Peyer's patch (tissue), 4 donors: ENCODE measurements at regions not wholly inside any gene's neighbourhood (a gene's known extent, or its start where the extent isn't known, plus 50 kb on each side); places are given as distances from the start of the nearest gene placed in this dataset.
"Not testable (repeated sequence)": the region's sequence is repeated elsewhere in the genome, so short reads cannot be mapped to it uniquely, and the experiment has no call there.

Source experiments
- DNase-seq, 3 donors: peaks; one replicate each; pipeline ENCODE4 v3.0.0-alpha.2; 2017 to 2019
- H3K27ac ChIP-seq, 4 donors: fragments of 200-600 bp; sonication (generic); one replicate each; pipeline ENCODE4 v1.5.1; 2016 to 2019
- H3K27me3 ChIP-seq, 2 donors: fragments of 200-600 bp; sonication (generic); one replicate each; pipeline ENCODE4 v1.5.1; 2019
- H3K36me3 ChIP-seq, 3 donors: fragments of 200-600 bp; sonication (generic); one replicate each; pipeline ENCODE4 v1.5.1; 2016 to 2019
- H3K4me1 ChIP-seq, 4 donors: fragments of 200-600 bp; sonication (generic); one replicate each; pipeline ENCODE4 v1.5.1; 2016 to 2019
- H3K4me3 ChIP-seq, 4 donors: fragments of 200-600 bp; sonication (generic); 1 replicate in 3 of 4; 2 replicates in 1 of 4; pipeline ENCODE4 v1.5.1; 2016 to 2019; ENCODE audit warnings: mild to moderate bottlenecking in 1 of 4
- H3K9me3 ChIP-seq, 4 donors: fragments of 200-600 bp; sonication (generic); one replicate each; pipeline ENCODE4 v1.5.1; 2016 to 2019; ENCODE audit warnings: mild to moderate bottlenecking in 1 of 4
- CTCF ChIP-seq, 6 experiments: fragments of 450-650 bp in 4 of 6; fragments of 200-600 bp in 2 of 6; sonication (generic) in 1 of 6; IDR thresholded peaks; one replicate each; pipeline ENCODE4 v1.5.1; 2017 to 2019; ENCODE audit warnings: antibody characterized with exemption in 6 of 6, mild to moderate bottlenecking in 3 of 6, moderate library complexity in 1 of 6
- POLR2A ChIP-seq, 2 donors: fragments of 450-650 bp; IDR thresholded peaks; one replicate each; pipeline ENCODE4 v1.5.1; 2017; ENCODE audit warnings: antibody characterized with exemption in 2 of 2, mild to moderate bottlenecking in 2 of 2, moderate library complexity in 2 of 2

DNA sequence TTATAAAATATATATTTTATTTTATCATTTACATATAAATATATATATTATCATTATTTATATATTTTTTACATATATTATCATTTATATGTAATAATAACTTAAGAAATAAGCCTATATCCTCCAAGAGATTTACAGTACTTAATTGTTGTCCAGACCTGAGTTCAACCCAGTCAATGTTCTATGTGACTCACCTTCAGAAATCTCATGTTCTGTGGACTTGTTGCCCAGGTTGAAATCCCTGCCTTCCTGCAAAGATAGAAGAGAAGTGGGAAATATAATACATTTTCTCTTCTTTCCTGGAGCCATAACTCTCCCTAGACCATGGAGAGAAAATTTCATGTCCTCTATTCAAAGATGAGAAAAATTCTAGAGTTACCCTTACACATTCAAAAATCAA lies 247.3 kb downstream of the PARM1 start:
- H3K9me3 ChIP-seq = no peaks in the 10 kb centered on the region
- H3K36me3 ChIP-seq = no peaks in the 10 kb centered on the region
- H3K27me3 ChIP-seq = no peaks in the 10 kb centered on the region
- no peak for DNase-seq
- H3K27ac ChIP-seq = peak overlapping the region in 3 of 4 donors; percentile 51 to 82 (median 68)
- peak overlapping the region in 3 of 4 donors; percentile 11 to 48 (median 29) for H3K4me3 ChIP-seq
- H3K4me1 ChIP-seq = no peaks in the 10 kb centered on the region
- no peak for TF ChIP-seq POLR2A (IDR thresholded peaks at IDR 0.05)
- TF ChIP-seq CTCF (IDR thresholded peaks at IDR 0.05) = no peak

DNA sequence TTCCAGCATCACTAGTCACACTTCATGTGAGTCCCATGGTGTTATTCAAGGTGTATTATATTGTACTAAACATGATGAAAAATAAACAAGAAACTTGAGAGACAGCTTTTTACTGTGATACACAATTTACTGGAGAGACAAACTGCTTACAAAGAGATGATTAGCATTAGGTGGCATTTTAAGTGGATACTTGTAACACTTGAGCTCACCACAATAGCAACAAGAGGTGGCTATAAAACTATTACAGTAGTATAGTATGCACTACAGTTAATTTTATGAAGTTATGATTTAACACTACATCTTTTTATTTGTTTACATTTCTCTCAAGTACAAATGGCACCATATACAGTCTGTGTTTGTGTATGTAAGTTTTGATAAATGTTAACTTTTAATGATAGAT lies 246.6 kb downstream of the PARM1 start:
- Histone ChIP-seq H3K36me3 (no peaks in the 10 kb centered on the region), H3K9me3 (no peaks in the 10 kb centered on the region), H3K27me3 (no peaks in the 10 kb centered on the region), H3K4me1 (no peaks in the 10 kb centered on the region), H3K27ac (no peak overlapping the region), H3K4me3 (no peak overlapping the region)
- DNase-seq = no peak
- TF ChIP-seq POLR2A (IDR thresholded peaks at IDR 0.05) = no peak
- no peak for TF ChIP-seq CTCF (IDR thresholded peaks at IDR 0.05)

- H3K4me1 ChIP-seq = no peaks in the 10 kb centered on the region
- no peak for DNase-seq
- TF ChIP-seq CTCF (IDR thresholded peaks at IDR 0.05) (no peak), POLR2A (IDR thresholded peaks at IDR 0.05) (no peak)
- H3K27ac ChIP-seq = no peak overlapping the region
- H3K27me3 ChIP-seq = no peaks in the 10 kb centered on the region
- H3K36me3 ChIP-seq = no peaks in the 10 kb centered on the region
- H3K4me3 ChIP-seq = no peak overlapping the region
- H3K9me3 ChIP-seq = no peaks in the 10 kb centered on the region
Measured at GRCh38 chr4:75172551-75172950, 239.6 kb downstream of the PARM1 start.

DNA sequence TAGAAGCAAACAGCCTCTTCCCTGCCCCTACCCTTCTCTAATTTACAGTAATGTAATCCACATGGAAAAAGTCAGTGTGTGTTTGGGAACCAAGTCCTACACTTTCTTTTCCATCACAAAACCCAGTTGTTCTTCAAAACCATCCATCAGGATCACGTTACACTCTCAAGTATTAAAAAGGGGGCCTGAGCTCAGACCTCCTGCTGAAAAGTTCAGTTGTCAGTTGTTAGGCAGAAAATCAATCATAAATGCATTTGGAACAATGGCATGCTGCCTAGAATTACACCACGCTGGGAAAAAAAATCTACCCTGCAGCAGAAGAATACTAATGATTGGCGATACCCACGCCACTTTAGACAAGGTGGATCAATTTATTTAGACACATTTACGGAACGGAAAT lies 236.5 kb downstream of the PARM1 start:
- TF ChIP-seq CTCF (IDR thresholded peaks at IDR 0.05) (no peak), POLR2A (IDR thresholded peaks at IDR 0.05) (no peak)
- no peaks in the 10 kb centered on the region for H3K36me3 ChIP-seq
- H3K27ac ChIP-seq = no peak overlapping the region
- H3K9me3 ChIP-seq = no peaks in the 10 kb centered on the region
- no peak for DNase-seq
- H3K27me3 ChIP-seq = no peaks in the 10 kb centered on the region
- no peak overlapping the region for H3K4me3 ChIP-seq
- no peaks in the 10 kb centered on the region for H3K4me1 ChIP-seq

DNA sequence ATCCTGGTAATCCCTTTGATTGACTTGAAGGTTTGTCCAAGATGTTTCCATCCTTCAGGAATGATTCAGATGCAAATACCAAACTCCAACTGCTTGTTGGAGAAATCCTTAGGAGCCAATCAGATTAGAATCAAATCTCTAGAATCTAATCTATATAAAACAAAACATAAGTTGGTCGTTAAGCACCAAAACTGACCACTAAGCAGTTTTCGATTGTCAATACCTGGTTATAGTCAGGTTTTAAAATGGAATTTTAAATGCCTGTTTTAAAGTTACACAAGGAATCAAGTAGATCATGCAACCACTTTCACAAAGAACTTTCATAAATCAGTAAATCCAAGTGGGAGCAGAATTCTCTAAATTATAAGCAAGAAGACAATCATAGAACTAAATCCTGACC lies 236.1 kb downstream of the PARM1 start:
- no peaks in the 10 kb centered on the region for H3K36me3 ChIP-seq
- H3K4me3 ChIP-seq = no peak overlapping the region
- no peaks in the 10 kb centered on the region for H3K4me1 ChIP-seq
- DNase-seq = no peak
- no peaks in the 10 kb centered on the region for H3K27me3 ChIP-seq
- no peak overlapping the region for H3K27ac ChIP-seq
- H3K9me3 ChIP-seq = no peaks in the 10 kb centered on the region
- no peak for TF ChIP-seq POLR2A (IDR thresholded peaks at IDR 0.05)
- TF ChIP-seq CTCF (IDR thresholded peaks at IDR 0.05) = no peak

DNA sequence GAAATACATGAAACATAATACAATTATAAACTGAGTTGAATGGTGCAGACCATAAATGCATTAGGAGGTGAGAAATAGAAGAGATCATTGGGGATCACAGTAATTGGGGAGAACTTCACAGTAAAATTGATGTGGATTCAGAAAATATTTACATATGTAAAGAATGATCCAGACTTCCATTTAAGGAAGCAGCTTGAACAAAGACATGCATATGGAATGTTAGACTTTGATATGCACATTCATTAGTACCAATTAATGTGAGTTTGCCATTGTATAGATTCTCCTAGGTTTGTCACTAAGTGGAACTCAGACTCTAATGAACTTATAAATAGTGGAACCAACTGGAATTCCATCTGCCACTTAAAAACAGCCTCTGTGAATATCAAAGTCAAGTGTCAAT lies 235.6 kb downstream of the PARM1 start:
- H3K4me1 ChIP-seq = no peaks in the 10 kb centered on the region
- TF ChIP-seq CTCF (IDR thresholded peaks at IDR 0.05) (no peak), POLR2A (IDR thresholded peaks at IDR 0.05) (no peak)
- no peak overlapping the region for H3K4me3 ChIP-seq
- no peaks in the 10 kb centered on the region for H3K36me3 ChIP-seq
- H3K27me3 ChIP-seq = no peaks in the 10 kb centered on the region
- no peaks in the 10 kb centered on the region for H3K9me3 ChIP-seq
- H3K27ac ChIP-seq = no peak overlapping the region
- DNase-seq = no peak

DNA sequence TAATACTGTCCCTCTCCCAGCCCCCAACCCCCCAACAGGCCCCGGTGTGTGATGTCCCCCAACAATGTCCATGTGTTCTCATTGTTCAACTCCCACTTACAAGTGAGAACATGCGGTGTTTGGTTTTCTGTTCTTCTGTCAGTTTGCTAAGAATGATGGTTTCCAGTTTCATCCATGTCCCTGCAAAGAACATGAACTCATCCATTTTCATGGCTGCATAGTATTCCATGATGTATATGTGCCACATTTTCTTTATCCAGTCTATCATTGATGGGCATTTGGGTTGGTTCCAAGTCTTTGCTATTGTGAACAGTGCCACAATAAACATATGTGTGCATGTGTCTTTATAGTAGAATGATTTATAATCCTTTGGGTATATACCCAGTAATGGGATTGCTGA lies 232.2 kb downstream of the PARM1 start:
- not testable (repeated sequence) for H3K4me3 ChIP-seq, H3K27me3 ChIP-seq, H3K36me3 ChIP-seq, H3K9me3 ChIP-seq, H3K27ac ChIP-seq, H3K4me1 ChIP-seq, DNase-seq
